Keratinocyte (primary cell): ENCODE measurements at regions not wholly inside any gene's neighbourhood (a gene's known extent, or its start where the extent isn't known, plus 50 kb on each side); places are given as distances from the start of the nearest gene placed in this dataset.

Experiments used
- CTCF ChIP-seq, 3 experiments: IDR thresholded peaks in 1 of 3; conservative IDR thresholded peaks in 1 of 3; optimal IDR thresholded peaks in 1 of 3; 2 replicates in 2 of 3; 3 replicates in 1 of 3; pipeline versions ENCODE3 to v1.5.1; 2011; ENCODE audit warnings: low read length in 3 of 3, mild to moderate bottlenecking in 3 of 3, moderate library complexity in 2 of 3, control low read depth in 1 of 3, inconsistent platforms in 1 of 3; ENCODE audit not compliant: insufficient read depth in 2 of 3; ENCODE audit errors: extremely low read depth in 1 of 3
- EZH2 ChIP-seq: IDR thresholded peaks from one replicate; pipeline ENCODE4 v1.6.1; 2012; ENCODE audit warnings: inconsistent platforms, mild to moderate bottlenecking, low read length, moderate library complexity

GRCh38 chr15:39128746-39129145 is 452.1 kb upstream of the THBS1 start:
- TF ChIP-seq CTCF (optimal IDR thresholded peaks at IDR 0.05 in 1 of 3, IDR thresholded peaks at IDR 0.05 in 1 of 3, conservative IDR thresholded peaks at IDR 0.05 in 1 of 3; ENCODE audit: extremely low read depth in 1 of 3, insufficient read depth in 2 of 3, low read length in 3 of 3) (no peak), EZH2 (no peak)
